OCI-LY7 (cell line): ENCODE measurements at regions not wholly inside any gene's neighbourhood (a gene's known extent, or its start where the extent isn't known, plus 50 kb on each side); places are given as distances from the start of the nearest gene placed in this dataset.

Experiments used
- BruUV-seq: library from RNA; stranded (reverse); fragments of 400-500 nt; replicated peaks from 2 replicates; lab custom pipeline; 2021; lab: Mats Ljungman, UMichigan
- CTCF ChIA-PET: fragments of 300-600 bp; sonication (Branson Sonifier 250); formaldehyde crosslinking; loops from one replicate; lab custom pipeline; 2022; ENCODE audit warnings: antibody characterized with exemption; ENCODE audit not compliant: unreplicated experiment; lab: Charles Lee
- POLR2A ChIA-PET: fragments of 300-600 bp; sonication (Branson Sonifier 250); formaldehyde crosslinking; loops from one replicate; lab custom pipeline; 2022; ENCODE audit warnings: antibody characterized with exemption; lab: Charles Lee
- DNase-seq: peaks from one replicate; pipeline ENCODE4 v3.0.0-alpha.2; 2015; ENCODE audit warnings: low spot score
- H2AFZ ChIP-seq: fragments of 200-600 bp; sonication (generic), shearing (Covaris generic); 2 replicates; pipeline ENCODE4 v1.6.1; 2014; ENCODE audit warnings: mild to moderate bottlenecking, antibody characterized with exemption, low read length, moderate library complexity
- H3K27ac ChIP-seq: fragments of 200-600 bp; sonication (generic); 2 replicates; pipeline ENCODE4 v1.5.1; 2014; ENCODE audit warnings: mixed run types, low read depth, mild to moderate bottlenecking, moderate library complexity, low read length, inconsistent platforms; ENCODE audit not compliant: poor library complexity, severe bottlenecking
- H3K36me3 ChIP-seq: fragments of 200-600 bp; sonication (generic); 2 replicates; pipeline ENCODE4 v1.6.1; 2014; ENCODE audit warnings: mild to moderate bottlenecking, antibody characterized with exemption, low read length, moderate library complexity, mixed read lengths; ENCODE audit not compliant: insufficient read depth
- H3K4me1 ChIP-seq: fragments of 200-600 bp; sonication (generic); 2 replicates; pipeline ENCODE4 v1.5.1; 2014; ENCODE audit warnings: mild to moderate bottlenecking, low read length; ENCODE audit not compliant: insufficient read depth, poor library complexity, severe bottlenecking
- H3K4me2 ChIP-seq: fragments of 200-600 bp; sonication (generic); 2 replicates; pipeline ENCODE4 v1.6.1; 2014; ENCODE audit warnings: mild to moderate bottlenecking, low read length
- H3K4me3 ChIP-seq: fragments of 200-600 bp; sonication (generic); 2 replicates; pipeline ENCODE4 v1.5.1; 2014; ENCODE audit warnings: mild to moderate bottlenecking, low read depth, low read length; ENCODE audit not compliant: poor library complexity, severe bottlenecking
- H3K79me2 ChIP-seq: fragments of 200-600 bp; sonication (generic); 2 replicates; pipeline ENCODE4 v1.6.1; 2016; ENCODE audit warnings: low read depth, mild to moderate bottlenecking, low read length, moderate library complexity, mixed read lengths; ENCODE audit not compliant: insufficient read depth
- H3K9me2 ChIP-seq: fragments of 200-600 bp; sonication (generic); 2 replicates; pipeline ENCODE4 v1.6.1; 2016; ENCODE audit warnings: mild to moderate bottlenecking, low read length, mixed read lengths; ENCODE audit not compliant: insufficient read depth
- H3K9me3 ChIP-seq: fragments of 200-600 bp; sonication (generic); 2 replicates; pipeline ENCODE4 v1.6.1; 2014; ENCODE audit warnings: mild to moderate bottlenecking, mixed run types, low read length, mixed read lengths
- H4K20me1 ChIP-seq: fragments of 200-600 bp; sonication (generic); 2 replicates; pipeline ENCODE4 v1.6.1; 2014; ENCODE audit warnings: mild to moderate bottlenecking, antibody characterized with exemption, low read length, moderate library complexity, mixed read lengths; ENCODE audit not compliant: insufficient read depth
- CTCF ChIP-seq: fragments of 200-600 bp; sonication (generic); conservative IDR thresholded peaks from 2 replicates; pipeline ENCODE4 v1.5.1; 2014; ENCODE audit warnings: mild to moderate bottlenecking, antibody characterized with exemption, low read length, moderate library complexity, mixed read lengths
- EZH2phosphoT487 ChIP-seq: fragments of 200-600 bp; sonication (generic); IDR thresholded peaks from 2 replicates; pipeline ENCODE4 v1.6.1; 2018; ENCODE audit warnings: low read depth, borderline replicate concordance, mild to moderate bottlenecking, mixed run types, antibody characterized with exemption, low read length, moderate library complexity, mixed read lengths
- intact Hi-C: fragments of 100-400 bp; cut with micrococcal nuclease; formaldehyde crosslinking; loops from one replicate; pipeline ENCODE4 v1.10.0; 2022; ENCODE audit not compliant: unreplicated experiment

- no peaks in the 10 kb centered on the region for H3K4me1 ChIP-seq
- H2AFZ ChIP-seq = no peak overlapping the region
- intact Hi-C loops = no loop called here
- BruUV-seq = no TSS peak
- no peaks in the 10 kb centered on the region for H3K9me2 ChIP-seq
- H3K9me3 ChIP-seq = no peaks in the 10 kb centered on the region
- ChIA-PET POLR2A (no interaction called here), CTCF (no interaction called here)
- no peaks in the 10 kb centered on the region for H4K20me1 ChIP-seq
- TF ChIP-seq EZH2phosphoT487 (no peak), CTCF (no peak)
- no peak overlapping the region for H3K27ac ChIP-seq
- H3K36me3 ChIP-seq = no peaks in the 10 kb centered on the region
- no peak overlapping the region for H3K4me2 ChIP-seq
- DNase-seq = no peak
- H3K4me3 ChIP-seq = no peak overlapping the region
- no peaks in the 10 kb centered on the region for H3K79me2 ChIP-seq
Observed at GRCh38 chr6:102631921-102632320, 1238.4 kb downstream of the GRIK2 start.

GRCh38 chr6:102623201-102623600 lies 1229.7 kb downstream of the GRIK2 start:
- intact Hi-C loops = loop anchor here (10.0 kb wide), 1 partner anchor 512 kb away; no protein-coding TSS in a partner anchor
- no TSS peak for BruUV-seq
- Histone ChIP-seq H3K36me3 (no peaks in the 10 kb centered on the region), H3K79me2 (no peaks in the 10 kb centered on the region), H2AFZ (no peak overlapping the region), H3K9me3 (no peaks in the 10 kb centered on the region), H3K27ac (no peak overlapping the region), H3K4me2 (no peak overlapping the region), H4K20me1 (no peaks in the 10 kb centered on the region), H3K9me2 (no peaks in the 10 kb centered on the region), H3K4me3 (no peak overlapping the region), H3K4me1 (no peaks in the 10 kb centered on the region)
- POLR2A ChIA-PET = no interaction called here
- TF ChIP-seq CTCF (no peak), EZH2phosphoT487 (no peak)
- DNase-seq = no peak
- CTCF ChIA-PET = no interaction called here

- intact Hi-C loops = no loop called here
- DNase-seq = peak; percentile 15
- Histone ChIP-seq H3K27ac (no peak overlapping the region), H3K9me2 (no peaks in the 10 kb centered on the region), H3K4me1 (no peaks in the 10 kb centered on the region), H3K4me2 (no peak overlapping the region), H3K9me3 (no peaks in the 10 kb centered on the region), H3K4me3 (no peak overlapping the region), H4K20me1 (no peaks in the 10 kb centered on the region), H3K36me3 (no peaks in the 10 kb centered on the region), H2AFZ (no peak overlapping the region), H3K79me2 (no peaks in the 10 kb centered on the region)
- ChIA-PET POLR2A (no interaction called here), CTCF (no interaction called here)
- peak; percentile 80 for TF ChIP-seq CTCF
- no peak for TF ChIP-seq EZH2phosphoT487
- no TSS peak for BruUV-seq
Observed at GRCh38 chr6:102619585-102619984, 1226.1 kb downstream of the GRIK2 start.
